Activated CD4-positive, alpha-beta T cell treated with anti-CD3 and anti-CD28 coated beads, Interleukin-2, Interleukin-6, amounts not matched to agents 100 ng/mL and 50 ng/mL, durations not matched to agents 16 hours and 8 hours (primary cell): ENCODE measurements at regions not wholly inside any gene's neighbourhood (a gene's known extent, or its start where the extent isn't known, plus 50 kb on each side); places are given as distances from the start of the nearest gene placed in this dataset.
"Not testable (repeated sequence)": the region's sequence is repeated elsewhere in the genome, so short reads cannot be mapped to it uniquely, and the experiment has no call there.

Experiments used
- DNase-seq: peaks from one replicate; pipeline ENCODE4 v3.0.0-alpha.2; 2020

DNA sequence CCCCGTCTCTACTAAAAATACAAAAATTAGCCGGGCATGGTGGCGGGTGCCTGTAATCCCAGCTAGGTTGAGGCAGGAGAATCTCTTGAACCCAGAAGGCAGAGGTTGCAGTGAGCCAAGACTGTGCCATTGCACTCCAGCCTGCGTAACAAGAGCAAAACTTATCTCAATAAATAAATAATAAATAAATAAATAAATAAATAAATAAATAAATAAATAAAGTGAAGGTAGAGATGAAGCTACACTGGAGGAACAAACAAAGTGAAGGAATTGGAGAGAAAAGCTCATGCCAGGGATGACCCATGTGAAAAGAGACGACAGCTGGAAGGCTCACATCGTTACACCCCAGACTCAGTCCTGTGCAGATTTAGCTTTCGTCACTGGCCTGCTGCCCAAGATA lies 157.3 kb upstream of the ARHGAP28 start:
- not testable (repeated sequence) for DNase-seq

DNA sequence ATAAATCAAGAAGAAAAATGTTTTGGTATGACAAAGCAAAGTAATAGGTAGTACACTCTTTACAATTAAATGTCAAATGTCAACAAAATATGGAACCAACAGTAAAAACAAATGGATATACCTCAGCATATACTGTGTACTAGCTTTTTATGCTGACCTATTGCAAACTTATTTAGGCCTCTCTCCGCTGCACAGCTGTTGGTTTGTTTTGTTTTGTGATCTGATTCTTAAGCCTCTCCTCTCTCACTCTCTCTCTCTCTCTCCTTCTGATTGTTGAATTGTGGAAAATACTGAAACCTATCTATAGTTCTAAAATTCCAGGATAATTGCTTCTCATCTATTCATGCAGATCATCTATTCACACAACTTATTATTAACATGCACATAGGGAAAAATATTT lies 154.9 kb upstream of the ARHGAP28 start:
- DNase-seq = no peak

DNA sequence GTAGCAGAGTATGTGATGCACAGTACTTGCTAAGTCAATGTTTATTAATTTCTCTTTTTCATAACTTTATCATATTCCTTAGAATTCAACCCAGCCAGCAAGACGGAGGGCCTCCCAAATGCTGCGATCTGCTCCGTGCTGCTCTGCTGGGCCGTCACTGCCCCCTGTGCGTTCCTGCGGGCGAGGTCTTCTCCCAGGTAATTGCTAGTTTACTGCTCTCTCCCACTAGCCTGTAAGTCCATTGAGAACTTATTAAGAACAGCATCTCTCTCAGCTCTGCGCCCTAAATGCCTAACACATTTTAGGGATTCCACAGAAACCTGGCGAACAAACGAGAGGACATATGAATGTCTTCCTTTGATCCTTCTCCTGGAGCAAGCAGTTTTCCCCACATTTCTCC lies 153.6 kb upstream of the ARHGAP28 start:
- no peak for DNase-seq

DNA sequence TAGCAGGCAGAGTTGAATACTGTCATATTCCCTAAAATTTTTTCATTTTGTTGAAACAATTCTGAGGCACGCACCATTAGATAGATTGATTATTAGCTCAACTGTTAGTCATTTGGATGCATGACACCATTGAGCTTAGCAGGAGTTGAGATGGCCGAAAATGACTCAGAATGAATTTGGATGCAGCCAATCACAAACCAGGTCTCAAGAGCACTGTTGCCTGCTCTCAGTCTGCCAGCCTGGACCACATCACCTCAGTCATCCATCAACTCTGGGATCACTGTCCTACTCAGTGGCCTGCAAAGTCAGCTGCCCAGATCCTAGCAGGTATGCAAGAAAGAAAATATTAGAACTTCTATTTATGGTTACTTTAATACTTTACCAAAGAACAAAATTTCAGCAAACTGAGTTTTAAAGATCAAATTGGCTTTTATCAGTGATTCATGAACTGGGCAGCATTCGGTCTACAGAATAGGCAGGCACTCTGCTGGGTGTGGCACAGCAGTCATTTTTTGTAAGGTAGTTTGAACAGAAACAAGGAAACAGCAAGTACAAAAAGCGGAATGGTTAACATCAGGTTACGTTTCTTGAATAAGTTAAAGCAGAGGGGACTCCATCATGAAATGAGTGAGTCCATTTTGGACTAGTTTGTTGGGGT lies 152.7 kb upstream of the ARHGAP28 start:
- no peak for DNase-seq

DNA sequence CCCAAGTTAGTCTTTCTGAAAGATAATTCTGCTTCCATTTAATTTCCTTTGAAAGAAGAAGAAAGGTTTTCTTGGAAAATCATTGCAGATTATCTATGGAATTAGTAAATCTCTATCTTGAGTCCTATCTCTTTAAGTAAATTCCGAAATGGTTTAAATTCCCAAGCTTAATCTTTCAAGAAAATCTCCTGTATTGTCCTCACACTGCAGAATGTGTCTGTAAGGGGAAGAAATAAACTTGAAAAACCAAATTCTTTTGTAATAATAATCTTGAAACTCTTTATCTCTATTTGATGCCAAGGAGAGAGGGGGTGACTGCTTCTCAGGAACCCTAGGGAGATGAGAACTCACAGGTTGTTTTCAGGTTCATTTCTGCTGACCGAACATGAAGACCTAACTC lies 150.8 kb upstream of the ARHGAP28 start:
- no peak for DNase-seq

DNA sequence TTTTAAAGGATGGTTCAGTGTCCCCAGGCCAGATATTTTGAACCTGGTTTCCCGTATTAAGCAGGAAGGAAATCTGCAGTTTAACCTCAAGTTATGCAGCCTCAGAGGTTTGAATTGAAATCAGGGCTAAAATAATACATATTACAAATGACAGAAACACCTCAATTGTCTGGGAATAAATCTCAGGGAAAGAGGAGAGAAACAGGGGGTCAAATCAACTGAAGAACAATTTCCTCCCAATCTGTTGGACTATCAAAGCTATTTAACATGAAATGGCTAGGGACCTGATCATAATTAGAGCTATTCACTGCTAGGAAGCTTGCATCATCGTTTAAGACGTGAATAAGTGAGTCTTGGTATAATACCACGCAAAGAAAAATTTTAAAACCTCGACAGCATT lies 150.0 kb upstream of the ARHGAP28 start:
- no peak for DNase-seq

DNA sequence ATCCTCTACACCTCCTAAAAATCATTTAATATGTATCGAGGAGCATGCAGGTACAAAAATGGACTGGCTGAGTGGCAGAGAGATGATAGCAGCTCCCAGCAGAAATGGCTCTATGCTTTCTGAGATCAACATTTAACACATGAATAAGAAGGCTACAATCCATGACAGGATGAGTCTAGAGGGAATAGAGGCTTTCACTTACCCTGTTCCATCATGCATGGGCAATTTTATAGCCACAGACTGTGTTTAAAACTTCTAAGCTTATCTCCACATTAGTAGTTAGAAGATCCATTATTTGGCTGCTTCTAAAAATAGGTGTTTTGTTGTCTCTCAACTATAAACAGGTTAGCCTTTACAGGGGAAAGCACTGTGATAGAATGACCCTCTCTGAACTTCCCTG lies 149.1 kb upstream of the ARHGAP28 start:
- no peak for DNase-seq

DNA sequence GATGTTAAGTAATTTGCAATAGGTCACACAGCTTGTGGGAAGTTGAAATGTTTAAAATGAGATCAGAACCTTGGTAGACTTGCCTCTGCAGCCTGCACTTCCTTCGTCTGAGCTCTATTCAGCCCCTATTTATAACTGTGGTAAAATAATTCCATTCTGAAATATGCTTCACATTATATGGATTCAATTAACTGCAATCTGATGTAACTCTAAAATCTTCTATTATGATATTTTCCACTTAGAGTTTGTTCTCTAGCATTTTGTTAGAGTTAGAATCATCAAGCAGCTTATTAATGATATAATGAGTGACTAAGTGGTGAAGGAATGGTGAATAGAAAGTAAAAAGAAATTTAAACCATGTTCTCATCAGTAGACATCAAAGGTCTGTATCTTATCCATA lies 139.6 kb upstream of the ARHGAP28 start:
- no peak for DNase-seq

DNA sequence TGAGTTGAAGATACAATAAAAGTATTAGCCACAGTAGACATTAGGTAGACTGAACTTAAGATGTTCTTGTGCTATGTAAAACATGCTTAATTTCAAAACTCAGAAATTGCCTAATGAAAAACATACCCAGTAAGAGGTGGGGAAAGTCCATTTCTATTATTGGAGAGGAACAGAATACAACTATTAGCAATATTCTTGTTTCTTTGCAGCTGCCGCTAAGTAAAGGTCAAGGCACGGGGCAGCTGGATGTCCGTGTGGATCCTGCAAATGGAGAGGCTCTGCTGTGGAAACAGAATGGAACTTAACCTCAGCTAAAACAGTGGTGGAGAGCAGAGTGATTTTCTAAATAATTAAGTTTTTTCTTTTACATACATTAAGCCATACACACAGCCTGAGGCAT lies 139.2 kb upstream of the ARHGAP28 start:
- DNase-seq = no peak

DNA sequence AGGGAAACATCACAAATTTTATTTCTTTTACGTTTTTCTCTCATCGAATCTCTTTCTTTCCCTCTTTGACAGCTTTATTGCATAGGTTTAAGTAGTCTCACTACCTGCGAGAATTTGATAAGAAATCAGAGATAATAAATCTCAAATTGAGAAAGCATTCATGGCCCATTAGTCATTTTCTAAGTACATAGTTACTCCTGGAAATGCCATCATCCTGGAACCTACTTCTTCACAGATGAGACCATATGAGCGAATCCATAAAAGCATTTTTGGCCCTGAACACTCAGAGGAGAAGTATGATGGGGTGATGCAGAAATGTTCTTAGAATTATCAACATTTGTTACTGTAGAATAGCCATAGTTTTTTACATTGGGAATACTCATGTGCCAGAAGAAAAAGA lies 138.0 kb upstream of the ARHGAP28 start:
- no peak for DNase-seq

DNA sequence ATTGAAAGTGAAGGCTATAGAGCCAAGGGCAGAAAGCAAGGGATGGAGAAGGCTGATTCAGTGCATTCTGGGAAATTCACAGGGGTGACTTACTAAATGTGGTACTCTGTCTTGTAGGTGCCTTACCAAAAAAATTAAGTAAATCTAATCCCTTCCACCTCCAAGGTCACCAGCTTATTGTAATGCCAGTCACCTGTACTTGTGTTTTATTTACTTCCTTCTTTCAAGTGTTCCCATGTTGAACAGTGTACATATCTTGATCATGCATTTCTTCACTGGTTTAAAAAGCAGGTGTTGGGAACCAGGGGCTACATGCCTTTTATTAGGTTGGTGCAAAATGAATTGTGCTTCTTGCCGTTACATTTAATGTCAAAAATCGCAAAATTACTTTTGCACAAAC lies 137.0 kb upstream of the ARHGAP28 start:
- no peak for DNase-seq

DNA sequence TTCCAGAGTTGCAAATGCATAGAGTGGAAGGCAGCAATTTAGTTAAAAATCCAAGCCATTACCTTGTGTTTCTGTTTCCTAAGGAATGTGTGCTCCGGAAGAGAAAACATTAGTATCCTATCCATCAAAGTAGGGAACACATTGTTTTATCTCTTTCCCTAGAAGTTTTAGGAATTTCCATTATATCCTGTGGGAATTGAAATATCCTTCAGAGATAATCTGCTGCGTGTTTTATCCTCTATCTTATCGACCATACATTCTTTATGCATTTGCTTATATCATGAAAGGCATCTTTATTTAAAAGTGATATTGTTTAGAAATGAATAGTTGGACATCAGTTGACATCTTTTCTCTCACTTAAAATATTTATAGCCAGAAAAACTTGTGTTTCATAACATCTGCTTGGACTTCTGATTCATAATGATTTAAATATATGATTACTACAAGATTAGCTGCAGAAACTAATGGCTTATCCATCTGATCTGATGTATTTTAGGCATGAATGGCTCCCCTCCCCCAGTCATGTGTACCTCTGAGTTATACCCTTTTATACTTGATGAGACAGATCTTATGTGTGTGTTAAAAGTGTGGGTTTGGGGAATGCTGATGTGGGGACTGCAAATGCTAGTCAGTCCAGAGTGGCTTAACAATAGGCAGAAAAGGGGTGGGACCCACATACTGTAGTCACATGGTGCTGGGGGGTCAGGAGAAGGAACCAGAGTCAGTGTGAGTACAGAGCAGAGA lies 136.2 kb upstream of the ARHGAP28 start:
- no peak for DNase-seq

DNA sequence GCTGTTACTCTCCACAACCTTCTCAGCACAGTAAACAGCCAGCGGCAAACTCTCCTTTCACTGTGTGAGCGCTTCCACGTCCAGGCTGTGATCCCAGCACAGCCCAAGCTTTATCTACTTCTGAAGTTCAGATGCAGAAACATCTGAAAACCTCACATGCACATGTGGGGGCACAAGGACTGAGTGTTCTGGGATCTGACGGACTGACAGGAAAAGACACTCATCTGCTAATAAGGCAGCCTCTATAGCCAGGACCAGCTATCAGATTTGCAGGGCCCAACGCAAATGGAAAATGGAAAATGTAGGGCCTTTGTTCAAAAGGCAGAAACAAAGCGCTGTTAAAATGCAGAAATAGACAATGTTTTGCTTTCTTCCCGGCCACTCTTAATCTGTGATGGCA lies 133.8 kb upstream of the ARHGAP28 start:
- no peak for DNase-seq

DNA sequence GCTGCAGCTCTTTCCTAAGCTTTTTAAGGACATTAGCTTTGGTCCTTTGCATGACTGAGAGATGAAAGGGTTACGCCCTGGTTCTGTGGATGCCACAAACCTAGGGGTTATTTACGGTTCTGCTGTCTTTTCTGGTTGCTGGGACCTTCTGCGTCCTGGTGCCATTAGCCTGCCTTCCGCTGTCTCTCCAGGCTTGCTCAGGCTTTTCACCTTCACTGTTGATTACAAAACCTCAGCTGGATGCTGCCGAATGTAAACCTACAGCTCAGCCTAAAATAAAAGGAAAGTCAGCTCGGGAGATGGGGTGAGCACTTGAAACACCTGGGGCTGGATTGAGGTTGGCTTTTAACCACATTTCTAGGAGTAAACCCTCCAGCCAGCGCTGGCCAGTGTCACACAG lies 130.9 kb upstream of the ARHGAP28 start:
- no peak for DNase-seq

DNA sequence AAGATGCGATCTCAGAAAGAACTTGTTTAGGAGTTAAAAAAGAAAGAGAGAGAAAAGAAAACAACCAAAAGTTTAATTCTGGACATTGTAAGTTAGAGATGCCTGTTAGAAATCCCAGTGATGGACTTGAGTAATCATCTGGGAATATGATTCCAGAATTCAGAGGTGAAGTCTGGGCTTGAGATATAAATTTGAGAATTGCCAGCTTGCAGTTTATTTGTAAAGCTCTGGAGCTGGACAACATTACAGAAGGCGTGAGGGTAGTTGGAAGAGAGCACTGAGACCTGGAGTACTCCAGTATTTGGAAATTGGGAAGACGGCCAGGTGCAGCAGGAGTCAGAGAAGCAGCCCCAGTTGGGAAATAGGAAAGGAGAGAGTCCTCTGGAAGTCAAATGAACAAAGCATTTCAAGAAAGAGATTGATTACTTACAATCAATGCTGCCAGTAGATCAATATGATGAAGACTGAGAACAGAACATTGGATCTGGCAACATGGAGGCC lies 128.8 kb upstream of the ARHGAP28 start:
- DNase-seq = no peak

DNA sequence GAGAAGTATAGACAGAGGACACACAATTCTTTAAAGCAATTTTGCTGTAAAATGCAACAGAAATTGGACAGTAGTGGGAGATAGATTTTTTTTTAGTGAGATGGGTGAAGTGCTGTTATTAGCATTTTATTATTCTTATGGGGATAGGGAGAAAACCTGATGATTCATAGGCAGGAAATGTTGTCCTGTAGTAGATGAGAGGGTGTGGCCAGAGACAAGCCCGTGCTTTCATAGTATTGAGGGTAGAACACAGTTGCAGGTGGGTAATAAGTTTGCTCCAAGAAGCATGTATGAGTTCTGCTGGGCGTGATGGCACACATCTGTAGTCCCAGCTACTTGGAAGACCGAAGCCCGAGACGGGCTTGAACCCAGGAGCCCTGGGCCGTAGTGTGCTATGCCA lies 128.3 kb upstream of the ARHGAP28 start:
- DNase-seq = no peak

DNA sequence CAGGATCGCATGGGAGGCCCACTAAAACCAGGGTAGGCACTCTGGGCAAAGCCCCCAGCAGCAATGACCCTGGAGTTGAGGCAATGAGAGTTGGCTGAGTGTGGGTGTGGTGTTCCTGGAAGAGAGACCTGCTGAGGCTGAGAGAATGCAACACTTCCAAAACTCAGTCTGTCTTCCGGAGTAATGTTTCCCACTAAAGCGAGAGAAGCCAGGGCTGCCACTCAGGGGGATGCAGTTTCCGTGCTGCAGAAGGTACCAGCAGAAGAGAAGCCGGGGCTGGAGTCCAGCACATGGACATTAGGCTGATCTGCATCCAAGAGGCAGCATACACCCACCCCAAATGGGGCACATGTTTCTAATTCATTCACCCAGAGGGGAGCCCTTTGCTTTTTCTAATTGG lies 127.2 kb upstream of the ARHGAP28 start:
- no peak for DNase-seq

DNA sequence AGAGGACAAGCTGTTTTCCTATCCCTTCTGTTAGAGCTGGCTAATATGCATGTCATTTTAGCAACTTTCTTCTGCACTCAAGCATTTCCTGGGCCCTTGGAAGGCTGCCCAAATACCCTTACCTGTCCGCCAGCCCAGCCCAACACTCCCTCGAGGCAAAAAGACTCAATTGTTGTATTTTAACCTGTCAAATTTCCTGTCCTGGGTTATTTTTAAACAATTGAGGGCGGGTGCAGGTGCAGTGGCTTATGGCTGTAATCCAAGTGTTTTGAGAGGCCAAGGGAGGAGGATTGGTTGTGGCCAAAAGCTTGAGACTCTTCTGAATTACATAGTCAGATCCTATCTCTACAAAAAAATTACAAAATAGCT lies 125.0 kb upstream of the ARHGAP28 start:
- DNase-seq = no peak

DNA sequence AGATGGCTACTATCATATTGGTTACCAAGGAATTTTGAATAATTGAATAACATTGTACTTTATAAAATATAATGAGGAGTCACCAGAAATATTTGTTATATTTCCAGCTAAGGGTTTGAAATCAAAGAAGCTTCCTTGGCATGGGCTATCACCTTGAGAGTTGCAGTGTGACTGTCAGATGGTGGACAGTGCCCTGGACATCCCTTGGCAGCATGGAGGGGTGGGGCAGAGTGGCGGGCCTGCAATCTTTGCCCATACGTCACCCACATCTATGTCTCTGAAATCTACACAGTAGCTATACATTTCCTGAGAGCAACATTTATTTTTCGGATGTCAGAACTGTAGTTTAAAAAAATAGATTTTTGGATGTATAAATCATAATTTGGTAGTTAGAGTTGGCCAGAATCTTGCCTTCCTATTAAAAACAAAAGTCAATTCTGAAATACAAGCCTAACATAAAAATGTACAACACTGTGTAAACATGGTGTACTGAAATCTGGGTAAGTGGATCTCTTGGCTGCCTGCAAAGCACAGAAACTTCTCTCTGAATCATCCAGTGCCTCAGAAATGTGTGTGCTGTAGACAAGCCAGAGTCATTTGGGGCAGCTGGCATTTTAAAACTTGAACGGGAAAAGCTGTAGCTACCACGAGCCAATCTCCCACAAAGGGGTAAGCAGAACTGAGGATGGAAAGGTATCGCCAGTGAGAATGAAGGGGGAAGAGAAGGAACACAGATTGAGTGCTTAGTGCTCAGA lies 124.2 kb upstream of the ARHGAP28 start:
- no peak for DNase-seq

DNA sequence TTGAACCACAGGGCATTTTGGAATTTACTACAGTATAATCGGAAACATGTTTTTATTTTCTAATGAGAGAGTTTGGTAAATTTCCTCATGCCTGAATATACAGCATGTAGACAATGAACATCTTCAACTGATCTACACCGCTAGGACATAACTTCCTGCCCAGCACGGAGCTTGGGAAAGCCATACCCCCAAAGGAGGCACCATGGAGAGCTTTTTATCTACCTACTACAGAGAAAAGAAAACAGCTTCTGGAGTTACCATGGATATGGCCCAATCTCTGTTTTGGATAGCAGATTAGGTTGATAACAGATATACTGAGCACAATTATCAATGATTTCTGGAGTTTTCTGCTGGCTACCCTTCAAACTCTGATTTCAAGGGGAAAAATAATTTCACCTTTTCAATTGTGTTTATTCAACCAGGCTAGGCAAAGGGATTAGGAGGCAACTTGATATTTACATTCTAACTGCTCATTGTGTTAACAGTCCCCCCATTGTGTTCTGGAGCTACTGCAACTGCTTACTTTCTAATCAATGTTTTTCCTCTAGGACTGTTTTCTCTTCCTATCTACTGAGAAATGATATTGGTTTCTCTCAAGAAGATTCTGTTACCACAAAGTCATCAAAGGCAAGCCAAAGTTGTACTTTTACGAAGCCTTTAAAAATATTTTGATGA lies 123.0 kb upstream of the ARHGAP28 start:
- DNase-seq = no peak

DNA sequence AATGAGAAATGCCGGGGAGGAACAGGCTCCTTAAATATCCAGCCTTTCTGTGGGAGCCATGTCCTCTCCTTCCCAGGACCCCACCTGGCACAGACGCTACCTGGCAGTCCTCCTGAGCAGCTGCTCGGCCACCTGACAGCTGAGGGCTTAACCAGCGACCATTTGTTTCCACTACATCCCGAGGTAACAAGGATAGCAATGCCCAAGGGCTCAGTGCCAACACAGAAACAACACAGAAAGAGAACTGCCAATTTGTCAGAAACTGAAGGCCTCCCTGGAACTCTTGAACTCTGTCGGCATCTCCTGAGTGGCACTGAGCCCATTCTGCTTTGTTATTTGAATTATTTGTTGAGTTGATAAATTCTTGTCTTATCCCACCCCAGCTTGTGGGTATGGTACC lies 122.2 kb upstream of the ARHGAP28 start:
- DNase-seq = no peak

DNA sequence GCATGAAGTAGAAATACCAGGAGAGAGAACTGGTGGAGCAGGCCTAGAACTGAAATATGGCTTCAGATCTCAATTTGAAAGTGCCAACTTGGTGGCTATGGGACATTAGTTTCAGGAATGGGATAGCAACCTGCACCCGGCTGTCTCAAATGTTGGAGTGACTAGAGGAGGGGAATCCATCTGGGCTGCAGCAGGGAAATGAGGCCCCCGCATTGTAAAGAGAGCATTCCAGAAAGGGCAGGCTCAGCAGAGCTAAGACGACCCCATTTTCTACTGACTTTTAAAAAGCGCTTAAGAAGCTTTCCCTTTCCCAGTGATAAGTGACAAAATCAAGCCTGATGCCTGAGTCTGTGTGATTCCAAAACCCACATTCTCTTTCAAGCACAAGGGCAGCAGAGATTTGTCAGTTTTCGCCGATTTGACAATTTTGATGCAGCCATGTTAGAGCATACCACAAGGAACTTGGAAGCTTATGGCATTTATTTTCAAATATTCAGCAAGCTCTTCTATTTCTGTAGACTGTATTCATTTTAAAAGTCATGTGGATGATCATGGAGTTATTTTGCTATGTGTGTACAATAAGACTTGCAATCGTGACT lies 119.8 kb upstream of the ARHGAP28 start:
- DNase-seq = no peak

DNA sequence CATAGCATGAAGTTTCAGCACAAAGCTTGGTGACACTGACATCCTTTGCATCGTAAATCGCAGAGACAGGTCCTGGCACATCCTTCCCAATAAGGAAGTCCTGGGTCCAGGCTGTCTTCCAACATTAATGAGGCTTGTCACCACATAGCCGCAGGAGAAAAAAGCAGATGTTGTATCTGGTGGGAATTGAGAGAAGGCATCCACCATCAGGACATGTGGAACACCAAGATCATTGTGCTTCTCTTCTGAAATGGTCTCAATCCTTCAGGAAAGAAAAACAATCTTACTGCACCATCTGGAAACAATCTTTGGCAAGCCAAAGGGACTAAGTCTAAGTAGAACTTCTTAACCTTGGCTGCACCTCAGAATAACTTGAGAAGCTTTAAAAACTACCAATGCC lies 119.0 kb upstream of the ARHGAP28 start:
- no peak for DNase-seq
